Trophoblast cell (in vitro differentiated cells and primary cell): ENCODE measurements at regions not wholly inside any gene's neighbourhood (a gene's known extent, or its start where the extent isn't known, plus 50 kb on each side); places are given as distances from the start of the nearest gene placed in this dataset.
"Not testable (repeated sequence)": the region's sequence is repeated elsewhere in the genome, so short reads cannot be mapped to it uniquely, and the experiment has no call there.

Experiments used
- DNase-seq, 2 donors: peaks; one replicate each; pipeline ENCODE4 v3.0.0-alpha.2; 2016
- H2AFZ ChIP-seq: 2 replicates; pipeline ENCODE4 v1.6.1; 2013; ENCODE audit warnings: low read length, moderate library complexity, mild to moderate bottlenecking; ENCODE audit not compliant: insufficient read depth, poor library complexity
- H2AK5ac ChIP-seq: 2 replicates; pipeline ENCODE4 v1.6.1; 2013; ENCODE audit warnings: mild to moderate bottlenecking, low read length
- H2BK120ac ChIP-seq: 2 replicates; pipeline ENCODE4 v1.6.1; 2013; ENCODE audit warnings: low read length, mild to moderate bottlenecking, moderate library complexity; ENCODE audit not compliant: insufficient read depth, poor library complexity
- H2BK12ac ChIP-seq: 2 replicates; pipeline ENCODE4 v1.6.1; 2013; ENCODE audit warnings: mild to moderate bottlenecking, low read length, moderate library complexity
- H2BK5ac ChIP-seq: 2 replicates; pipeline ENCODE4 v1.6.1; 2013; ENCODE audit warnings: low read length, low read depth, moderate library complexity, mild to moderate bottlenecking; ENCODE audit not compliant: poor library complexity
- H3K14ac ChIP-seq: 2 replicates; pipeline ENCODE4 v1.6.1; 2013; ENCODE audit warnings: mild to moderate bottlenecking, low read length
- H3K18ac ChIP-seq: 2 replicates; pipeline ENCODE4 v1.6.1; 2013; ENCODE audit warnings: mild to moderate bottlenecking, low read length
- H3K23ac ChIP-seq: 2 replicates; pipeline ENCODE4 v1.6.1; 2013; ENCODE audit warnings: low read length
- H3K27ac ChIP-seq: 2 replicates; pipeline ENCODE4 v1.5.1; 2013; ENCODE audit warnings: low read depth, mild to moderate bottlenecking, inconsistent platforms, low read length, moderate library complexity
- H3K27me3 ChIP-seq: 2 replicates; pipeline ENCODE4 v1.6.1; 2013; ENCODE audit warnings: inconsistent platforms, mild to moderate bottlenecking, low read length, moderate library complexity; ENCODE audit not compliant: insufficient read depth
- H3K36me3 ChIP-seq, 2 experiments: 1 replicate in 1 of 2; 2 replicates in 1 of 2; pipeline ENCODE4 v1.6.1; 2013; ENCODE audit warnings: low read length in 2 of 2, mild to moderate bottlenecking in 2 of 2, moderate library complexity in 1 of 2; ENCODE audit not compliant: insufficient read depth in 2 of 2, control insufficient read depth in 1 of 2
- H3K4ac ChIP-seq: 2 replicates; pipeline ENCODE4 v1.6.1; 2013; ENCODE audit warnings: low read depth, mild to moderate bottlenecking, low read length, moderate library complexity
- H3K4me1 ChIP-seq, 2 experiments: 1 replicate in 1 of 2; 2 replicates in 1 of 2; pipeline ENCODE4 v1.6.1; 2013; ENCODE audit warnings: low read length in 2 of 2, mild to moderate bottlenecking in 2 of 2, moderate library complexity in 1 of 2; ENCODE audit not compliant: insufficient read depth in 2 of 2, control insufficient read depth in 1 of 2
- H3K4me2 ChIP-seq: 2 replicates; pipeline ENCODE4 v1.6.1; 2013; ENCODE audit warnings: inconsistent platforms, mild to moderate bottlenecking, low read length, moderate library complexity
- H3K4me3 ChIP-seq: 2 replicates; pipeline ENCODE4 v1.5.1; 2013; ENCODE audit warnings: mild to moderate bottlenecking, low read depth, low read length, inconsistent platforms
- H3K79me1 ChIP-seq: one replicate; pipeline ENCODE4 v1.6.1; 2013; ENCODE audit warnings: low read length
- H3K79me2 ChIP-seq: 2 replicates; pipeline ENCODE4 v1.6.1; 2013; ENCODE audit warnings: low read length, mild to moderate bottlenecking; ENCODE audit not compliant: control insufficient read depth, insufficient read depth, poor library complexity
- H3K9ac ChIP-seq: 2 replicates; pipeline ENCODE4 v1.6.1; 2013; ENCODE audit warnings: mild to moderate bottlenecking, low read length
- H3K9me3 ChIP-seq: 2 replicates; pipeline ENCODE4 v1.6.1; 2013; ENCODE audit warnings: low read depth, mild to moderate bottlenecking, control low read depth, inconsistent platforms, low read length; ENCODE audit not compliant: insufficient read depth
- H4K12ac ChIP-seq: 2 replicates; pipeline ENCODE4 v1.6.1; 2013; ENCODE audit warnings: low read depth, mild to moderate bottlenecking, low read length, moderate library complexity
- H4K8ac ChIP-seq: 2 replicates; pipeline ENCODE4 v1.6.1; 2013; ENCODE audit warnings: low read depth, mild to moderate bottlenecking, low read length, moderate library complexity
- H4K91ac ChIP-seq: one replicate; pipeline ENCODE4 v1.6.1; 2013; ENCODE audit warnings: low read depth, mild to moderate bottlenecking, low read length, moderate library complexity
- WGBS: extraction: QIAGEN DNeasy Blood & Tissue Kit; methylation state at CpG from one replicate; pipeline ENCODE4 v1.1.7; 2013; ENCODE audit warnings: missing lambda C conversion rate; ENCODE audit not compliant: insufficient read length, insufficient coverage; ENCODE audit errors: extremely low coverage; 5-methylcytosine and 5-hydroxymethylcytosine counted together

GRCh38 chr18:66895631-66896030 is 291.7 kb upstream of the CDH19 start:
- Histone ChIP-seq H4K8ac (no peak overlapping the region), H3K23ac (no peak overlapping the region), H3K79me2 (no peaks in the 10 kb centered on the region), H3K9me3 (no peaks in the 10 kb centered on the region), H3K14ac (no peak overlapping the region), H3K27ac (no peak overlapping the region), H3K36me3 (no peaks in the 10 kb centered on the region), H4K91ac (no peak overlapping the region), H3K4ac (no peak overlapping the region), H4K12ac (no peak overlapping the region), H3K4me1 (no peaks in the 10 kb centered on the region), H3K9ac (no peak overlapping the region), H3K27me3 (no peaks in the 10 kb centered on the region), H3K79me1 (no peaks in the 10 kb centered on the region), H2BK5ac (no peak overlapping the region), H3K18ac (no peak overlapping the region), H3K4me3 (no peak overlapping the region), H2AK5ac (no peak overlapping the region), H2AFZ (no peak overlapping the region), H2BK120ac (no peak overlapping the region), H3K4me2 (no peak overlapping the region), H2BK12ac (no peak overlapping the region)
- no peak for DNase-seq

DNA sequence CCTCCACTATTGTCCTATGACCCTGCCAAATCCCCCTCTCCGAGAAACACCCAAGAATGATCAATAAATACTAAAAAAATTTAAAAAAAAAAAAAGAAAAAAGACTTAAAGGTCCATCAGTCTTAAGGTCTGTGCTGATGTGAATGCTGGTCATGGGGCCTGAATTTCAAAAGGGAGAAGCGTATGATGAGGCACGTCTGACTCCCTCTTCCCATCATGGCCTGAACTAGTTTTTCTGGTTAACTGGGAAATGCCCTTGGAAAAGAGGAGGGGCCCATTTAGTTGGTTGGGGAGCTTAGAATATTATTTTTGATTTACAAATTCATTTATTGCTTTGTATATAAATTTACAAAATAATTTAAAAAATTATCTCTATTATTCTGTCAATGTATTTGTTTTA is 291.0 kb upstream of the CDH19 start:
- no CpG with 5 or more reads among the region's 3 CpGs for WGBS
- no peak overlapping the region for H4K8ac ChIP-seq

GRCh38 chr18:66892388-66892787 is 288.5 kb upstream of the CDH19 start:
- not testable (repeated sequence) for H4K91ac ChIP-seq, H3K23ac ChIP-seq, H2BK5ac ChIP-seq, H2BK120ac ChIP-seq, H3K79me2 ChIP-seq, H3K9ac ChIP-seq, H4K12ac ChIP-seq, H3K27me3 ChIP-seq, DNase-seq, H3K4me1 ChIP-seq, H3K4me2 ChIP-seq, H2AFZ ChIP-seq, H3K4me3 ChIP-seq, H3K79me1 ChIP-seq, H4K8ac ChIP-seq, H3K18ac ChIP-seq, H2AK5ac ChIP-seq, H3K36me3 ChIP-seq, H3K14ac ChIP-seq, H2BK12ac ChIP-seq, H3K27ac ChIP-seq, H3K4ac ChIP-seq, H3K9me3 ChIP-seq
- no CpG with 5 or more reads among the region's 13 CpGs for WGBS

More for the DNA sequence above, 291.0 kb upstream of the CDH19 start:
- no peak overlapping the region for H3K4me3 ChIP-seq
- H2AFZ ChIP-seq: no peak overlapping the region
- no peak overlapping the region for H4K91ac ChIP-seq
- H2BK5ac ChIP-seq: no peak overlapping the region
- H2BK120ac ChIP-seq: no peak overlapping the region
- H3K27me3 ChIP-seq: no peaks in the 10 kb centered on the region
- H3K9me3 ChIP-seq: no peaks in the 10 kb centered on the region
- H3K14ac ChIP-seq: no peak overlapping the region
- H3K23ac ChIP-seq: no peak overlapping the region
- H3K36me3 ChIP-seq: no peaks in the 10 kb centered on the region
- H3K79me2 ChIP-seq: no peaks in the 10 kb centered on the region
- no peak overlapping the region for H2BK12ac ChIP-seq
- no peaks in the 10 kb centered on the region for H3K79me1 ChIP-seq
- no peak overlapping the region for H3K4ac ChIP-seq
- H4K12ac ChIP-seq: no peak overlapping the region
- no peak for DNase-seq
- H3K4me1 ChIP-seq: no peaks in the 10 kb centered on the region
- H2AK5ac ChIP-seq: no peak overlapping the region
- no peak overlapping the region for H3K27ac ChIP-seq
- H3K18ac ChIP-seq: no peak overlapping the region
- no peak overlapping the region for H3K4me2 ChIP-seq
- no peak overlapping the region for H3K9ac ChIP-seq

DNA sequence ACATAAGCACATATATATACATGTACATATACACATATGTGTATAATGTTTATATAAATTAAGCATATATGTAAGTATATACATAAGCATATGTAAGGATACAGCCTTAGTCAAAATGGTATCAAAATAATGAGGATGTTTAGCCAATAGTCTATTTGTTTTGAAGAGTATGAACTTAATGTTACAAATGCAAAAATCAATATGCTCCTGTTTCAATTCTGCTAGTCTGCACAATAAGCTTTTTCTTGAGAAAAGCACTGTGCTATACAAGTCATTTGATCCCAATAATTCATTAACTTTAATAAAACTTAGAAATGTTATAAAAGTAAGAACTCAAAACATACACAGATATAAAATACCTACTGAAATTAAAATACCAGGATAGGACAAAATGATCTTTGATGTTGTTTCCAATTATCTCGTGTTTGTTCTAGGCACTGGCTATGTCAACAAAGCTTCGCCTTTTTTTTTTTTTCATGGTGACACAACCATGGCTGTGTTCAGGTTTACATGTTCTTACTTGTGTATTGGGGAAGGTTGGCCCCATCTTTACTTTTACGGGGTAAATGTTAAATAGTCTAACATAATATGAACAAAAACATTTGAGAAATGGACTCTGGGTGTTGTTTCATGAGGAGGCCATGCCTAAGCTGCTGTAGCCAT is 271.1 kb upstream of the CDH19 start:
- H2BK120ac ChIP-seq: no peak overlapping the region
- H3K4me1 ChIP-seq: no peaks in the 10 kb centered on the region
- no peak overlapping the region for H2BK5ac ChIP-seq
- H3K27ac ChIP-seq: no peak overlapping the region
- DNase-seq: no peak
- H3K79me1 ChIP-seq: no peaks in the 10 kb centered on the region
- no peaks in the 10 kb centered on the region for H3K36me3 ChIP-seq
- no peak overlapping the region for H2BK12ac ChIP-seq
- no peak overlapping the region for H3K4me2 ChIP-seq
- H3K14ac ChIP-seq: no peak overlapping the region
- no peak overlapping the region for H3K18ac ChIP-seq
- H3K79me2 ChIP-seq: no peaks in the 10 kb centered on the region
- H2AK5ac ChIP-seq: no peak overlapping the region
- no peak overlapping the region for H4K12ac ChIP-seq
- WGBS: no CpG with 5 or more reads among the region's 3 CpGs
- no peaks in the 10 kb centered on the region for H3K9me3 ChIP-seq
- no peak overlapping the region for H4K91ac ChIP-seq
- no peak overlapping the region for H3K9ac ChIP-seq
- H3K27me3 ChIP-seq: no peaks in the 10 kb centered on the region
- H4K8ac ChIP-seq: no peak overlapping the region
- no peak overlapping the region for H2AFZ ChIP-seq
- no peak overlapping the region for H3K4ac ChIP-seq
- no peak overlapping the region for H3K23ac ChIP-seq
- H3K4me3 ChIP-seq: no peak overlapping the region
